Gastrocnemius medialis (tissue), 4 donors: ENCODE measurements at regions not wholly inside any gene's neighbourhood (a gene's known extent, or its start where the extent isn't known, plus 50 kb on each side); places are given as distances from the start of the nearest gene placed in this dataset.

ENCODE experiments used
- ATAC-seq, 2 donors: fragments of 150-250 bp; one replicate each; pipeline ENCODE4 v1.9.1; 2016
- DNase-seq, 2 donors: peaks; one replicate each; pipeline ENCODE4 v3.0.0-alpha.2; 2019
- H3K27ac ChIP-seq, 4 donors: fragments of 200-600 bp; sonication (generic); 1 replicate in 1 of 4; 2 replicates in 3 of 4; pipeline ENCODE4 v1.5.1; 2016 to 2018; ENCODE audit warnings: mild to moderate bottlenecking in 2 of 4, moderate library complexity in 1 of 4
- H3K27me3 ChIP-seq, 3 donors: fragments of 200-600 bp; sonication (generic) in 2 of 3; 1 replicate in 1 of 3; 2 replicates in 2 of 3; pipeline versions ENCODE4 v1.5.1 to v1.6.0; 2016 to 2019; ENCODE audit warnings: mild to moderate bottlenecking in 1 of 3, moderate library complexity in 1 of 3
- H3K36me3 ChIP-seq, 2 donors: fragments of 200-600 bp; sonication (generic) in 1 of 2; one replicate each; pipeline ENCODE4 v1.5.1; 2017 to 2018
- H3K4me1 ChIP-seq, 2 donors: fragments of 200-600 bp; sonication (generic) in 1 of 2; one replicate each; pipeline ENCODE4 v1.5.1; 2016 to 2017; ENCODE audit warnings: mild to moderate bottlenecking in 2 of 2
- H3K4me3 ChIP-seq, 4 donors: fragments of 200-600 bp; sonication (generic) in 3 of 4; 1 replicate in 1 of 4; 2 replicates in 3 of 4; pipeline ENCODE4 v1.5.1; 2016 to 2019; ENCODE audit warnings: mild to moderate bottlenecking in 2 of 4
- H3K9me3 ChIP-seq, 3 donors: fragments of 200-600 bp; sonication (generic) in 2 of 3; 1 replicate in 1 of 3; 2 replicates in 2 of 3; pipeline ENCODE4 v1.5.1; 2016 to 2019
- CTCF ChIP-seq, 5 experiments: fragments of 450-650 bp in 3 of 5; fragments of 200-600 bp in 2 of 5; sonication (generic) in 2 of 5; IDR thresholded peaks in 4 of 5; conservative IDR thresholded peaks in 1 of 5; 1 replicate in 4 of 5; 2 replicates in 1 of 5; pipeline ENCODE4 v1.5.1; 2016 to 2019; ENCODE audit warnings: antibody characterized with exemption in 5 of 5, mild to moderate bottlenecking in 3 of 5, moderate library complexity in 3 of 5
- POLR2A ChIP-seq, 2 donors: fragments of 450-650 bp; IDR thresholded peaks; one replicate each; pipeline ENCODE4 v1.6.1; 2017; ENCODE audit warnings: antibody characterized with exemption in 2 of 2, mild to moderate bottlenecking in 2 of 2, moderate library complexity in 2 of 2
- in situ Hi-C, 4 donors: fragments of 200-750 bp; cut with MboI; loops; one replicate each; pipeline versions ENCODE4 v1.15.0 to v1.8.0; 2017; ENCODE audit warnings: low sequenced_read_pairs in 4 of 4
- intact Hi-C: fragments of 100-400 bp; cut with DNase I; formaldehyde crosslinking; loops from one replicate; pipeline ENCODE4 v1.15.1; 2023; ENCODE audit warnings: low total_unique reads

GRCh38 chr16:62872339-62872738, 836.1 kb upstream of the CDH8 start:
- no peaks in the 10 kb centered on the region for H3K36me3 ChIP-seq
- H3K27me3 ChIP-seq: no peaks in the 10 kb centered on the region
- ATAC-seq (no peak), DNase-seq (no peak)
- H3K9me3 ChIP-seq: no peaks in the 10 kb centered on the region
- no peaks in the 10 kb centered on the region for H3K4me1 ChIP-seq
- TF ChIP-seq CTCF (IDR thresholded peaks at IDR 0.05 in 4 of 5, conservative IDR thresholded peaks at IDR 0.05 in 1 of 5) (no peak), POLR2A (IDR thresholded peaks at IDR 0.05) (no peak)
- H3K4me3 ChIP-seq: no peak overlapping the region
- intact Hi-C loops: no loop called here
- no peak overlapping the region for H3K27ac ChIP-seq
- in situ Hi-C loops: no loop called here

- Histone ChIP-seq H3K27ac (no peak overlapping the region), H3K27me3 (no peaks in the 10 kb centered on the region), H3K4me3 (no peak overlapping the region), H3K36me3 (no peaks in the 10 kb centered on the region), H3K4me1 (no peaks in the 10 kb centered on the region), H3K9me3 (no peaks in the 10 kb centered on the region)
- no peak for TF ChIP-seq POLR2A (IDR thresholded peaks at IDR 0.05)
- TF ChIP-seq CTCF (IDR thresholded peaks at IDR 0.05 in 4 of 5, conservative IDR thresholded peaks at IDR 0.05 in 1 of 5): no peak
- ATAC-seq (no peak), DNase-seq (no peak)
- intact Hi-C loops (no loop called here), in situ Hi-C loops (no loop called here)
Measured at GRCh38 chr16:62870554-62870953, 834.3 kb upstream of the CDH8 start.

GRCh38 chr16:62869837-62870236, 833.6 kb upstream of the CDH8 start:
- DNase-seq (no peak), ATAC-seq (no peak)
- no peaks in the 10 kb centered on the region for H3K27me3 ChIP-seq
- H3K4me3 ChIP-seq: no peak overlapping the region
- in situ Hi-C loops (no loop called here), intact Hi-C loops (no loop called here)
- no peak for TF ChIP-seq CTCF (IDR thresholded peaks at IDR 0.05 in 4 of 5, conservative IDR thresholded peaks at IDR 0.05 in 1 of 5)
- TF ChIP-seq POLR2A (IDR thresholded peaks at IDR 0.05): no peak
- no peaks in the 10 kb centered on the region for H3K9me3 ChIP-seq
- no peak overlapping the region for H3K27ac ChIP-seq
- no peaks in the 10 kb centered on the region for H3K4me1 ChIP-seq
- no peaks in the 10 kb centered on the region for H3K36me3 ChIP-seq

GRCh38 chr16:62863139-62863538, 826.9 kb upstream of the CDH8 start:
- no peaks in the 10 kb centered on the region for H3K27me3 ChIP-seq
- intact Hi-C loops (no loop called here), in situ Hi-C loops (no loop called here)
- H3K9me3 ChIP-seq: no peaks in the 10 kb centered on the region
- DNase-seq (no peak), ATAC-seq (no peak)
- H3K27ac ChIP-seq: no peak overlapping the region
- no peaks in the 10 kb centered on the region for H3K36me3 ChIP-seq
- TF ChIP-seq POLR2A (IDR thresholded peaks at IDR 0.05): no peak
- TF ChIP-seq CTCF (IDR thresholded peaks at IDR 0.05 in 4 of 5, conservative IDR thresholded peaks at IDR 0.05 in 1 of 5): no peak
- H3K4me3 ChIP-seq: no peak overlapping the region
- no peaks in the 10 kb centered on the region for H3K4me1 ChIP-seq

GRCh38 chr16:62853887-62854286, 817.6 kb upstream of the CDH8 start:
- TF ChIP-seq CTCF (IDR thresholded peaks at IDR 0.05 in 4 of 5, conservative IDR thresholded peaks at IDR 0.05 in 1 of 5): no peak
- no peak for DNase-seq
- Histone ChIP-seq H3K27ac (no peak overlapping the region), H3K4me3 (no peak overlapping the region), H3K4me1 (no peaks in the 10 kb centered on the region), H3K27me3 (no peaks in the 10 kb centered on the region), H3K36me3 (no peaks in the 10 kb centered on the region), H3K9me3 (no peaks in the 10 kb centered on the region)
- no peak for ATAC-seq
- in situ Hi-C loops (no loop called here), intact Hi-C loops (no loop called here)
